Skeletal muscle satellite cell (primary cell): ENCODE measurements at regions not wholly inside any gene's neighbourhood (a gene's known extent, or its start where the extent isn't known, plus 50 kb on each side); places are given as distances from the start of the nearest gene placed in this dataset.

Source experiments
- H3K27me3 ChIP-seq: 2 replicates; pipeline ENCODE4 v1.7.0; 2013; ENCODE audit warnings: low read length; ENCODE audit not compliant: control insufficient read depth, insufficient read depth
- H3K36me3 ChIP-seq: 2 replicates; pipeline ENCODE4 v1.7.0; 2013; ENCODE audit warnings: mild to moderate bottlenecking, control low read depth, low read length; ENCODE audit not compliant: insufficient read depth
- H3K4me1 ChIP-seq: 2 replicates; pipeline ENCODE4 v1.7.0; 2013; ENCODE audit warnings: low read length; ENCODE audit not compliant: control insufficient read depth, insufficient read depth
- H3K4me2 ChIP-seq: 2 replicates; pipeline ENCODE4 v1.7.0; 2013; ENCODE audit warnings: mild to moderate bottlenecking, low read length
- H3K4me3 ChIP-seq: 2 replicates; pipeline ENCODE4 v1.7.0; 2013; ENCODE audit warnings: low read length
- H3K9ac ChIP-seq: 2 replicates; pipeline ENCODE4 v1.7.0; 2013; ENCODE audit warnings: mild to moderate bottlenecking, low read depth, low read length, moderate library complexity
- H3K9me3 ChIP-seq: replicated peaks from 2 replicates; pipeline ENCODE4 v1.7.0; 2013; ENCODE audit warnings: mild to moderate bottlenecking, control low read depth, low read length

- no peaks in the 10 kb centered on the region for H3K4me1 ChIP-seq
- no peak overlapping the region for H3K9ac ChIP-seq
- H3K4me2 ChIP-seq, result no peak overlapping the region
- H3K36me3 ChIP-seq, result no peaks in the 10 kb centered on the region
- H3K27me3 ChIP-seq, result no peaks in the 10 kb centered on the region
- H3K4me3 ChIP-seq, result no peak overlapping the region
- no peaks in the 10 kb centered on the region for H3K9me3 ChIP-seq
Measured at GRCh38 chr11:90856790-90857189, 633.9 kb upstream of the CHORDC1 start.

- H3K9ac ChIP-seq, result no peak overlapping the region
- H3K36me3 ChIP-seq, result no peaks in the 10 kb centered on the region
- no peaks in the 10 kb centered on the region for H3K4me1 ChIP-seq
- H3K9me3 ChIP-seq, result no peaks in the 10 kb centered on the region
- H3K4me3 ChIP-seq, result no peak overlapping the region
- H3K27me3 ChIP-seq, result no peaks in the 10 kb centered on the region
- no peak overlapping the region for H3K4me2 ChIP-seq
Measured at GRCh38 chr11:90855531-90855930, 632.7 kb upstream of the CHORDC1 start.

GRCh38 chr11:90851196-90851595, 628.3 kb upstream of the CHORDC1 start:
- Histone ChIP-seq H3K4me2 (no peak overlapping the region), H3K36me3 (no peaks in the 10 kb centered on the region), H3K27me3 (no peaks in the 10 kb centered on the region), H3K9ac (no peak overlapping the region), H3K4me3 (no peak overlapping the region), H3K4me1 (no peaks in the 10 kb centered on the region), H3K9me3 (no peaks in the 10 kb centered on the region)

- no peak overlapping the region for H3K4me3 ChIP-seq
- H3K9ac ChIP-seq, result no peak overlapping the region
- no peaks in the 10 kb centered on the region for H3K27me3 ChIP-seq
- no peak overlapping the region for H3K4me2 ChIP-seq
- H3K36me3 ChIP-seq, result no peaks in the 10 kb centered on the region
- H3K4me1 ChIP-seq, result no peaks in the 10 kb centered on the region
- no peaks in the 10 kb centered on the region for H3K9me3 ChIP-seq
Measured at GRCh38 chr11:90849312-90849711, 626.5 kb upstream of the CHORDC1 start.

- H3K4me3 ChIP-seq, result no peak overlapping the region
- H3K36me3 ChIP-seq, result no peaks in the 10 kb centered on the region
- no peaks in the 10 kb centered on the region for H3K9me3 ChIP-seq
- no peaks in the 10 kb centered on the region for H3K27me3 ChIP-seq
- no peak overlapping the region for H3K9ac ChIP-seq
- H3K4me1 ChIP-seq, result no peaks in the 10 kb centered on the region
- H3K4me2 ChIP-seq, result no peak overlapping the region
Measured at GRCh38 chr11:90847268-90847886, 624.5 kb upstream of the CHORDC1 start.

GRCh38 chr11:90846628-90847027, 623.8 kb upstream of the CHORDC1 start:
- Histone ChIP-seq H3K9me3 (no peaks in the 10 kb centered on the region), H3K9ac (no peak overlapping the region), H3K27me3 (no peaks in the 10 kb centered on the region), H3K4me3 (no peak overlapping the region), H3K36me3 (no peaks in the 10 kb centered on the region), H3K4me2 (no peak overlapping the region), H3K4me1 (no peaks in the 10 kb centered on the region)

GRCh38 chr11:90845799-90846198, 623.0 kb upstream of the CHORDC1 start:
- H3K4me3 ChIP-seq, result no peak overlapping the region
- H3K36me3 ChIP-seq, result no peaks in the 10 kb centered on the region
- no peak overlapping the region for H3K9ac ChIP-seq
- no peaks in the 10 kb centered on the region for H3K4me1 ChIP-seq
- no peaks in the 10 kb centered on the region for H3K9me3 ChIP-seq
- H3K4me2 ChIP-seq, result no peak overlapping the region
- H3K27me3 ChIP-seq, result no peaks in the 10 kb centered on the region

GRCh38 chr11:90845126-90845525, 622.3 kb upstream of the CHORDC1 start:
- no peaks in the 10 kb centered on the region for H3K4me1 ChIP-seq
- H3K27me3 ChIP-seq, result no peaks in the 10 kb centered on the region

GRCh38 chr11:90844041-90844440, 621.2 kb upstream of the CHORDC1 start:
- no peaks in the 10 kb centered on the region for H3K36me3 ChIP-seq
- H3K9ac ChIP-seq, result no peak overlapping the region
- no peaks in the 10 kb centered on the region for H3K27me3 ChIP-seq
- no peaks in the 10 kb centered on the region for H3K4me1 ChIP-seq
- H3K9me3 ChIP-seq, result no peaks in the 10 kb centered on the region
- no peak overlapping the region for H3K4me2 ChIP-seq
- H3K4me3 ChIP-seq, result no peak overlapping the region

More at GRCh38 chr11:90845126-90845525, 622.3 kb upstream of the CHORDC1 start:
- no peak overlapping the region for H3K9ac ChIP-seq
- no peaks in the 10 kb centered on the region for H3K36me3 ChIP-seq
- H3K4me2 ChIP-seq, result no peak overlapping the region
- no peak overlapping the region for H3K4me3 ChIP-seq
- no peaks in the 10 kb centered on the region for H3K9me3 ChIP-seq

- H3K4me1 ChIP-seq, result no peaks in the 10 kb centered on the region
- no peak overlapping the region for H3K4me2 ChIP-seq
- no peaks in the 10 kb centered on the region for H3K9me3 ChIP-seq
- no peaks in the 10 kb centered on the region for H3K27me3 ChIP-seq
- H3K36me3 ChIP-seq, result no peaks in the 10 kb centered on the region
- no peak overlapping the region for H3K9ac ChIP-seq
- H3K4me3 ChIP-seq, result no peak overlapping the region
Measured at GRCh38 chr11:90842681-90843080, 619.8 kb upstream of the CHORDC1 start.

- Histone ChIP-seq H3K4me2 (no peak overlapping the region), H3K36me3 (no peaks in the 10 kb centered on the region), H3K4me1 (no peaks in the 10 kb centered on the region), H3K4me3 (no peak overlapping the region), H3K27me3 (no peaks in the 10 kb centered on the region), H3K9me3 (no peaks in the 10 kb centered on the region), H3K9ac (no peak overlapping the region)
Measured at GRCh38 chr11:90840071-90840470, 617.2 kb upstream of the CHORDC1 start.

- no peaks in the 10 kb centered on the region for H3K27me3 ChIP-seq
- H3K9ac ChIP-seq, result no peak overlapping the region
- no peaks in the 10 kb centered on the region for H3K36me3 ChIP-seq
- no peaks in the 10 kb centered on the region for H3K9me3 ChIP-seq
- no peak overlapping the region for H3K4me2 ChIP-seq
- H3K4me1 ChIP-seq, result no peaks in the 10 kb centered on the region
- no peak overlapping the region for H3K4me3 ChIP-seq
Measured at GRCh38 chr11:90836031-90836430, 613.2 kb upstream of the CHORDC1 start.
